ENCODE measurements at regions not wholly inside any gene's neighbourhood (a gene's known extent, or its start where the extent isn't known, plus 50 kb on each side); places are given as distances from the start of the nearest gene placed in this dataset.

GRCh38 chr17:34420254-34420766 lies 57.3 kb upstream of the CCL1 start:
- CTCF ChIA-PET, result interaction anchor here (0.5 to 4.0 kb wide), 17 partner anchors 9 to 1344 kb away, joined by 3 to 39 read pairs (median 4); partner anchors contain the start of genes FNDC8, LIG3 and RAD51D
- H3K9ac ChIP-seq (ENCODE audit: low read length), result no peak overlapping the region
- Mint-ChIP-seq H3K27ac (no peak overlapping the region), H3K4me1 (no peaks in the 10 kb centered on the region), H3K27me3 (peaks cover 44% of the 10 kb centered on the region), H3K9me3 (ENCODE audit: insufficient read depth) (no peaks in the 10 kb centered on the region), H3K4me3 (no peak overlapping the region)
- POLR2A ChIA-PET, result no interaction called here
- intact Hi-C loops (cut with micrococcal nuclease), result loop anchor here (5.0 to 10.0 kb wide), 2 partner anchors 1114 to 1327 kb away; partner anchors contain the start of gene SLFN12L
- H3K27me3 ChIP-seq (replicated peaks in 1 of 4; ENCODE audit: control extremely low read depth in 1 of 4, control insufficient read depth in 3 of 4, insufficient read depth in 4 of 4, low read length in 3 of 4), result peaks cover 0 to 16% (median 5%) of the 10 kb centered on the region in 4 experiments
- H3K4me3 ChIP-seq (ENCODE audit: control extremely low read depth in 1 of 5, extremely low read depth in 1 of 5, insufficient read depth in 1 of 5, low read depth in 2 of 5, low read length in 4 of 5), result no peak overlapping the region
- peaks cover 6 to 11% of the 10 kb centered on the region in 2 donors for H3K4me1 ChIP-seq (ENCODE audit: control insufficient read depth in 2 of 2, insufficient read depth in 2 of 2, low read length in 2 of 2)
- H3K9me3 ChIP-seq (ENCODE audit: control extremely low read depth in 1 of 3, control insufficient read depth in 2 of 3, insufficient read depth in 1 of 3, low read length in 2 of 3), result peaks cover 0 to 4% (median 0%) of the 10 kb centered on the region in 3 donors
- H2AFZ ChIP-seq (ENCODE audit: insufficient read depth, low read depth, low read length, poor library complexity, severe bottlenecking), result no peak overlapping the region
- TF ChIP-seq CTCF (IDR thresholded peaks at IDR 0.05), result peak; percentile 99
- TF ChIP-seq EZH2 (IDR thresholded peaks at IDR 0.05; ENCODE audit: borderline replicate concordance, insufficient read depth, low read depth, low read length, poor library complexity, severe bottlenecking), result no peak
- DNase-seq (peak; percentile 75), ATAC-seq (ENCODE audit: low read depth) (peak; percentile 58)
- WGBS (ENCODE audit: insufficient coverage), result 12% methylated on average over 5 of the region's 6 CpGs
- H3K27ac ChIP-seq (ENCODE audit: low read length in 2 of 2), result no peak overlapping the region
- no peaks in the 10 kb centered on the region for H4K20me1 ChIP-seq (ENCODE audit: control insufficient read depth, insufficient read depth, low read length, poor library complexity, severe bottlenecking)
- H3K4me2 ChIP-seq (replicated peaks; ENCODE audit: low read depth, low read length, poor library complexity, severe bottlenecking), result no peak overlapping the region
- no peaks in the 10 kb centered on the region for H3K36me3 ChIP-seq (replicated peaks in 1 of 2; ENCODE audit: control extremely low read depth in 1 of 2, control insufficient read depth in 1 of 2, extremely low read depth in 1 of 2, insufficient read depth in 2 of 2, low read length in 1 of 2)
- no peaks in the 10 kb centered on the region for H3K79me2 ChIP-seq (ENCODE audit: control insufficient read depth, insufficient read depth, low read length)

GRCh38 chr17:34416116-34416515 lies 53.1 kb upstream of the CCL1 start:
- Mint-ChIP-seq H3K4me1 (no peaks in the 10 kb centered on the region), H3K27ac (no peak overlapping the region), H3K9me3 (ENCODE audit: insufficient read depth) (no peaks in the 10 kb centered on the region), H3K27me3 (peaks cover 48% of the 10 kb centered on the region), H3K4me3 (no peak overlapping the region)
- no peaks in the 10 kb centered on the region for H3K36me3 ChIP-seq (replicated peaks in 1 of 2; ENCODE audit: control extremely low read depth in 1 of 2, control insufficient read depth in 1 of 2, extremely low read depth in 1 of 2, insufficient read depth in 2 of 2, low read length in 1 of 2)
- H3K9ac ChIP-seq (ENCODE audit: low read length), result no peak overlapping the region
- no peak overlapping the region for H2AFZ ChIP-seq (ENCODE audit: insufficient read depth, low read depth, low read length, poor library complexity, severe bottlenecking)
- DNase-seq (no peak), ATAC-seq (ENCODE audit: low read depth) (no peak)
- POLR2A ChIA-PET, result no interaction called here
- no peak overlapping the region for H3K27ac ChIP-seq (ENCODE audit: low read length in 2 of 2)
- CTCF ChIA-PET, result interaction anchor here (1.3 to 1.4 kb wide), 2 partner anchors 12 to 17 kb away, joined by 3 to 4 read pairs; no protein-coding TSS in a partner anchor
- TF ChIP-seq CTCF (IDR thresholded peaks at IDR 0.05), result no peak
- no peak for TF ChIP-seq EZH2 (IDR thresholded peaks at IDR 0.05; ENCODE audit: borderline replicate concordance, insufficient read depth, low read depth, low read length, poor library complexity, severe bottlenecking)
- no peaks in the 10 kb centered on the region for H3K79me2 ChIP-seq (ENCODE audit: control insufficient read depth, insufficient read depth, low read length)
- H3K4me3 ChIP-seq (ENCODE audit: control extremely low read depth in 1 of 5, extremely low read depth in 1 of 5, insufficient read depth in 1 of 5, low read depth in 2 of 5, low read length in 4 of 5), result no peak overlapping the region
- H3K27me3 ChIP-seq (replicated peaks in 1 of 4; ENCODE audit: control extremely low read depth in 1 of 4, control insufficient read depth in 3 of 4, insufficient read depth in 4 of 4, low read length in 3 of 4), result peaks cover 0 to 11% (median 0%) of the 10 kb centered on the region in 4 experiments
- H3K4me2 ChIP-seq (replicated peaks; ENCODE audit: low read depth, low read length, poor library complexity, severe bottlenecking), result no peak overlapping the region
- no peaks in the 10 kb centered on the region for H4K20me1 ChIP-seq (ENCODE audit: control insufficient read depth, insufficient read depth, low read length, poor library complexity, severe bottlenecking)
- peaks cover 0 to 3% of the 10 kb centered on the region in 2 donors for H3K4me1 ChIP-seq (ENCODE audit: control insufficient read depth in 2 of 2, insufficient read depth in 2 of 2, low read length in 2 of 2)
- intact Hi-C loops (cut with micrococcal nuclease), result no loop called here
- no peaks in the 10 kb centered on the region for H3K9me3 ChIP-seq (ENCODE audit: control extremely low read depth in 1 of 3, control insufficient read depth in 2 of 3, insufficient read depth in 1 of 3, low read length in 2 of 3)
- 100% methylated on average over 1 of the region's 2 CpGs for WGBS (ENCODE audit: insufficient coverage)
